Neuron (in vitro differentiated cells): ENCODE measurements at regions not wholly inside any gene's neighbourhood (a gene's known extent, or its start where the extent isn't known, plus 50 kb on each side); places are given as distances from the start of the nearest gene placed in this dataset.

Source experiments
- H2AFZ ChIP-seq: one replicate; pipeline ENCODE4 v1.6.1; 2013; ENCODE audit warnings: low read depth, mild to moderate bottlenecking, inconsistent platforms, low read length, moderate library complexity
- H3K27me3 ChIP-seq: one replicate; pipeline ENCODE4 v1.6.1; 2013; ENCODE audit warnings: low read length; ENCODE audit not compliant: insufficient read depth
- H3K36me3 ChIP-seq: one replicate; pipeline ENCODE4 v1.6.1; 2013; ENCODE audit warnings: low read length; ENCODE audit not compliant: insufficient read depth
- H3K4me1 ChIP-seq: one replicate; pipeline ENCODE4 v1.6.1; 2013; ENCODE audit warnings: low read length; ENCODE audit not compliant: insufficient read depth
- H3K4me3 ChIP-seq: 2 replicates; pipeline ENCODE4 v1.5.1; 2013; ENCODE audit warnings: mild to moderate bottlenecking, low read length, moderate library complexity
- H3K9me3 ChIP-seq: one replicate; pipeline ENCODE4 v1.6.1; 2013; ENCODE audit warnings: low read length

GRCh38 chr13:29688193-29688592 is 92.7 kb upstream of the SLC7A1 start:
- H3K4me1 ChIP-seq, result no peaks in the 10 kb centered on the region
- H3K36me3 ChIP-seq, result no peaks in the 10 kb centered on the region
- H3K9me3 ChIP-seq, result no peaks in the 10 kb centered on the region
- peaks cover 5% of the 10 kb centered on the region for H3K27me3 ChIP-seq
- H3K4me3 ChIP-seq, result no peak overlapping the region
- H2AFZ ChIP-seq, result no peak overlapping the region

GRCh38 chr13:29684441-29684840 is 89.0 kb upstream of the SLC7A1 start:
- no peaks in the 10 kb centered on the region for H3K4me1 ChIP-seq
- no peaks in the 10 kb centered on the region for H3K36me3 ChIP-seq

GRCh38 chr13:29683041-29683440 is 87.6 kb upstream of the SLC7A1 start:
- Histone ChIP-seq H3K4me3 (no peak overlapping the region), H3K36me3 (no peaks in the 10 kb centered on the region), H2AFZ (no peak overlapping the region), H3K27me3 (no peaks in the 10 kb centered on the region), H3K9me3 (no peaks in the 10 kb centered on the region), H3K4me1 (no peaks in the 10 kb centered on the region)

More at GRCh38 chr13:29684441-29684840, 89.0 kb upstream of the SLC7A1 start:
- Histone ChIP-seq H2AFZ (no peak overlapping the region), H3K27me3 (peaks cover 5% of the 10 kb centered on the region), H3K4me3 (no peak overlapping the region), H3K9me3 (no peaks in the 10 kb centered on the region)

GRCh38 chr13:29681864-29682263 is 86.4 kb upstream of the SLC7A1 start:
- Histone ChIP-seq H3K27me3 (no peaks in the 10 kb centered on the region), H3K36me3 (no peaks in the 10 kb centered on the region), H3K9me3 (no peaks in the 10 kb centered on the region), H2AFZ (no peak overlapping the region), H3K4me1 (no peaks in the 10 kb centered on the region), H3K4me3 (no peak overlapping the region)

- no peaks in the 10 kb centered on the region for H3K36me3 ChIP-seq
- no peaks in the 10 kb centered on the region for H3K4me1 ChIP-seq
- H3K27me3 ChIP-seq, result no peaks in the 10 kb centered on the region
- H2AFZ ChIP-seq, result no peak overlapping the region
- H3K9me3 ChIP-seq, result no peaks in the 10 kb centered on the region
- H3K4me3 ChIP-seq, result no peak overlapping the region
These were observed 84.0 kb upstream of the SLC7A1 start for GRCh38 chr13:29679396-29680053.

- no peaks in the 10 kb centered on the region for H3K36me3 ChIP-seq
- no peaks in the 10 kb centered on the region for H3K27me3 ChIP-seq
- H3K4me3 ChIP-seq, result no peak overlapping the region
- no peak overlapping the region for H2AFZ ChIP-seq
- no peaks in the 10 kb centered on the region for H3K9me3 ChIP-seq
- no peaks in the 10 kb centered on the region for H3K4me1 ChIP-seq
These were observed 82.1 kb upstream of the SLC7A1 start for GRCh38 chr13:29677627-29678026.

- H2AFZ ChIP-seq, result no peak overlapping the region
- H3K4me1 ChIP-seq, result no peaks in the 10 kb centered on the region
- no peaks in the 10 kb centered on the region for H3K9me3 ChIP-seq
- H3K36me3 ChIP-seq, result no peaks in the 10 kb centered on the region
- H3K4me3 ChIP-seq, result no peak overlapping the region
- no peaks in the 10 kb centered on the region for H3K27me3 ChIP-seq
These were observed 81.5 kb upstream of the SLC7A1 start for GRCh38 chr13:29676941-29677452.

- no peaks in the 10 kb centered on the region for H3K36me3 ChIP-seq
- H3K9me3 ChIP-seq, result no peaks in the 10 kb centered on the region
- H3K4me3 ChIP-seq, result no peak overlapping the region
- no peak overlapping the region for H2AFZ ChIP-seq
- H3K27me3 ChIP-seq, result no peaks in the 10 kb centered on the region
- no peaks in the 10 kb centered on the region for H3K4me1 ChIP-seq
These were observed 81.0 kb upstream of the SLC7A1 start for GRCh38 chr13:29676535-29676934.

- no peaks in the 10 kb centered on the region for H3K4me1 ChIP-seq
- no peak overlapping the region for H3K4me3 ChIP-seq
- no peaks in the 10 kb centered on the region for H3K9me3 ChIP-seq
- H3K27me3 ChIP-seq, result no peaks in the 10 kb centered on the region
- H2AFZ ChIP-seq, result no peak overlapping the region
- no peaks in the 10 kb centered on the region for H3K36me3 ChIP-seq
These were observed 79.0 kb upstream of the SLC7A1 start for GRCh38 chr13:29674532-29674931.

- no peaks in the 10 kb centered on the region for H3K27me3 ChIP-seq
- no peaks in the 10 kb centered on the region for H3K4me1 ChIP-seq
- H3K4me3 ChIP-seq, result no peak overlapping the region
- H3K9me3 ChIP-seq, result no peaks in the 10 kb centered on the region
- H3K36me3 ChIP-seq, result no peaks in the 10 kb centered on the region
- H2AFZ ChIP-seq, result no peak overlapping the region
These were observed 69.1 kb upstream of the SLC7A1 start for GRCh38 chr13:29664591-29664990.

GRCh38 chr13:29654843-29655547 is 59.5 kb upstream of the SLC7A1 start:
- no peaks in the 10 kb centered on the region for H3K9me3 ChIP-seq
- no peaks in the 10 kb centered on the region for H3K27me3 ChIP-seq
- H3K4me3 ChIP-seq, result no peak overlapping the region
- no peaks in the 10 kb centered on the region for H3K36me3 ChIP-seq
- no peaks in the 10 kb centered on the region for H3K4me1 ChIP-seq
- H2AFZ ChIP-seq, result no peak overlapping the region

- Histone ChIP-seq H3K27me3 (no peaks in the 10 kb centered on the region), H2AFZ (no peak overlapping the region), H3K4me1 (no peaks in the 10 kb centered on the region), H3K9me3 (no peaks in the 10 kb centered on the region), H3K36me3 (no peaks in the 10 kb centered on the region), H3K4me3 (no peak overlapping the region)
These were observed 58.9 kb upstream of the SLC7A1 start for GRCh38 chr13:29654384-29654783.

- Histone ChIP-seq H3K4me3 (no peak overlapping the region), H3K9me3 (no peaks in the 10 kb centered on the region), H3K36me3 (no peaks in the 10 kb centered on the region), H2AFZ (no peak overlapping the region), H3K4me1 (no peaks in the 10 kb centered on the region), H3K27me3 (no peaks in the 10 kb centered on the region)
These were observed 53.3 kb upstream of the SLC7A1 start for GRCh38 chr13:29648760-29649159.
